G401 (cell line): ENCODE measurements at regions not wholly inside any gene's neighbourhood (a gene's known extent, or its start where the extent isn't known, plus 50 kb on each side); places are given as distances from the start of the nearest gene placed in this dataset.
"Not testable (repeated sequence)": the region's sequence is repeated elsewhere in the genome, so short reads cannot be mapped to it uniquely, and the experiment has no call there.

ENCODE experiments used
- DNase-seq: peaks from one replicate; pipeline ENCODE4 v3.0.0-alpha.2; 2015; ENCODE audit warnings: low spot score
- in situ Hi-C: cut with HindIII; loops from 2 replicates; pipeline ENCODE4 v1.10.0; 2016; ENCODE audit warnings: low sequenced_read_pairs, mixed read lengths

GRCh38 chr15:29648415-29648814, 173.9 kb downstream of the TJP1 start:
- DNase-seq, in situ Hi-C loops: not testable (repeated sequence)

- in situ Hi-C loops, result no loop called here
- no peak for DNase-seq
Observed at GRCh38 chr15:29645841-29646240, 176.4 kb downstream of the TJP1 start.

GRCh38 chr15:29644361-29644760, 177.9 kb downstream of the TJP1 start:
- DNase-seq, in situ Hi-C loops: not testable (repeated sequence)

DNA sequence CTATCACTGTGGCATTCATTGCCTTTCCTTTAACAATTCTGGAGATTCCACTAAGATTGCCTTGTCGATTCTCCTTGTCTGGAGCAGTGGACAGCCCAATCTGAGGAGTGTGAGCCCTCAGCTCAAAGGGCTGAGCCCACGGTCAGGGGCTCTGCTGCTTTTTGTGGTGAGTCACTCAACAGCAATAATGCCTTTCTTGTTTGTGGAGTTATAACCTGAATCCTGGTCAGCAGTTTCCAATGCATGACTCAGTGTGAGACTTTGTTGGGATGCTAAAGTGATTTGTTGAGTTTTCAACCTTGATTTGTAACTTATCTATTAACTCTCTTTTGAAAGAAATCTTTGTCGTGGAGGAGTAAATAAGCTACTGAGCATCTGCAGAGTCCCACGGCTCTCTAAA, 183.5 kb downstream of the TJP1 start:
- no peak for DNase-seq
- in situ Hi-C loops, result no loop called here

DNA sequence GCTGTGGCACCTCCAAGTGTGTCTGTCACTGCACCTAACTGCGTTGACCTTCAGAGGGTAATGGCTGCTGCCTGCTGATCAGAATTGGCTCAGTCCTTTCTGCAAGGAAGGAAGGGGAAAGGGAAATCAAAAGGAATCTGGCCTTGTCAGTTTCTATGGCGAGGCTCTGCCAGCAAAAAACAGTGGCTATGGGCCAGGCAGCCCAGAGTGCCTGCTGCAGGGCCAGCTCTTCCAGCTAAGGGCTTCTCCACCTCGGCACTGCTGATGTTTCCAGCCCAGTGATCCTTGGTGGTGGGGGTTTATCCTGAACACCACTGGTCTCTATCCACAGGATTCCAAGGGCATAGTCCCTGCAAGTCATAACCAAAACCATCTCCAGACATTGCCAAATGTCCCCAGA, 184.3 kb downstream of the TJP1 start:
- DNase-seq, result no peak
- in situ Hi-C loops, result no loop called here

DNA sequence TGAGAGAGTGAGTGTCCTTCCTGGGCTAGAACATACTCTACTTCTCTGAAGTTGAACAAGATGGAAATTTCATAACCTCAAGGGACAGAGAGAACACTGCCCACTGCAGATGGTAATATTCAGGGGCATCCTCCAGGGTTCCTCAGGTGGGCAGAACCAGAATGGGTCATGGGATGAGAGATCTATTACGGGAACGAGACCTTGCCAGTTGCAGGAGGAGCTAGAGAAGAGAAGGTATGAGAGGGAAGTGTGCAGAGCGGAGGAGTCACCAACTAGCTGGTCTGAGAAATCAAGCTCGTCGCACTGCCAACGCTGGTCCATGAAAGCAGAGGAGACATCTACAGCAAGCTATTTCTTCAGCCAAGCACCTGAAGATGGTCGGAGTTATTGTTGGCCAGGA, 184.7 kb downstream of the TJP1 start:
- in situ Hi-C loops, result no loop called here
- DNase-seq, result no peak

GRCh38 chr15:29636921-29637320, 185.3 kb downstream of the TJP1 start:
- in situ Hi-C loops, result no loop called here
- no peak for DNase-seq

DNA sequence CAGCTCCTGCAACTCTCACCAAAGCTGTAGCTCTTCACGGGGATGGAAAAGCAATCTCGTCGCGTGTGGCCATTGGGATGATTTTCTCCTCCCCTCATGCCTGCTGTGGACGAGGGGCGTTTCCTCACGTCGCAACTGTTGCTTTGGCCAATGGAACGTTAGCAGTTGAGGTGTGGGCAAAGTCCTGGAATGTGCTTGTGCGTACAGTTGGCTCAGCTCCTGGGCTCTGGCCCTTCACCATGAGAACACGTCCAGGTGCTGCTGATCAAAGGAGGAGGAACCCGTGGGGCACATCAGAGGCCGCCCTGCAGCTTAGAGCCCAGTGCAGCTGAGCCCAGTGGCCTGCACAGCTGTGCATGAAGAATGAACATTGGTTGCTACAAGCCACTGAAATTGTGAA, 186.1 kb downstream of the TJP1 start:
- in situ Hi-C loops, result no loop called here
- DNase-seq, result no peak

DNA sequence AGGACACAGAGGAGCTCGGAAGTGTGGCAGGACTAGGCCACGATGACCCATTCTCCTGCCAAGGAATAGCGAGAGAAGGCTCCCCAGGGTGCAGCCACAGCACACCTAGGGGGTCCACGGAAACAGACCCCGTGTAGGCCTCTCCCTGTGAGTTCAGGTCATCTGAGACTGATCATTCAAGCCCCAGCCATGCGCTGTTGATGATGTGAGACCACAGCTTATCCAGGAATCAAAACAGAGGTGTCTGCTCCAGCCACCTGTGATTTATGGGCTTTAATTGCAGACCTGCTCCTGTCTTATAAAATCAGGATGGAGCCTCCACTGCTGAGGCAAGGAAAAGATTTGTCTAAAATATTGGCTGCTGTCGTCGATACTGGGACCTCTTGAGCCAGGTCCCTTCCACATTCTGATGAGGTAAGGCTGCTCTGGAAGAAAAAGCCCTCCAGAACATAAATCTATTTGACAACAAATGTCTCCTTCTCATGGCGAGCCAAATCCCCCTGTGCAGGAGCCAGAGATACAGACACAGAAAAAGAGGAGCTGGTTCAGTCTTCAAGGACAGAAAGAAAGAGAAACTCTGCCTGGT, 186.7 kb downstream of the TJP1 start:
- no peak for DNase-seq
- in situ Hi-C loops, result no loop called here

GRCh38 chr15:29633971-29634370, 188.3 kb downstream of the TJP1 start:
- no peak for DNase-seq
- in situ Hi-C loops, result no loop called here

DNA sequence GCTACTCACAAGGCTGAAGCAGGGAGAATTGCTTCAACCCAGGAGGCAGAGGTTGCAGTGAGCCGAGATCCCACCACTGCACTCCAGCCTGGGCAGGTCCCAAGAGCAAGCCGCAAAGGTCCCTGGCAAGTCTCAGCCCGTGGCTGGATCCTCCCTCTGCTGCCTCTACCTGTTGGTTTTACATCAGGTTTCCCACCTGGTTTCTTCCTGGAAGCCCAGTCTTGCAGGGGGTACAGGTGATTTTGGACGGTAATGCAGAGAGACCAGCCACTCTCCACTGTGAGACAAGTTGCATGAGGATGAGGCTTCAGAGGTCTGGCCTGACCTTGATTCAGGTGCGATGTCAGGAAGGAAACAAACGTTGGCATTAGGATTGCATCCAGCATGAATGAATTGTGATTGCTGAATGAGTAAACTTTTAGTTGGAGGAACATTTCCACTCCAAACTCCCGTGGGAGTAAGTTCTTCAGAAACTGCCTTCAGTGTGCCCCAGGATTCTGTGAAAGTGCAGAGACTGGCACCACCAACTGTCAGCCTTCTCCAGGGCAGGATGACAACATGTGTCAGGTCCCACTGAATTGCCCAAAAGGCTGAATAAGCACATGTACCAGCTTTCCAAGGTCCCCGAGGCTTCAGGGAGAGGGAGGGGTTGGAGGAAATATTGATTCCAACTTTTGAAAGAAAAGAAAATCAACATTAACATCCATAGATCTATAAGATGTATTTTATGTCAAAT, 189.4 kb downstream of the TJP1 start:
- no peak for DNase-seq
- in situ Hi-C loops, result no loop called here

DNA sequence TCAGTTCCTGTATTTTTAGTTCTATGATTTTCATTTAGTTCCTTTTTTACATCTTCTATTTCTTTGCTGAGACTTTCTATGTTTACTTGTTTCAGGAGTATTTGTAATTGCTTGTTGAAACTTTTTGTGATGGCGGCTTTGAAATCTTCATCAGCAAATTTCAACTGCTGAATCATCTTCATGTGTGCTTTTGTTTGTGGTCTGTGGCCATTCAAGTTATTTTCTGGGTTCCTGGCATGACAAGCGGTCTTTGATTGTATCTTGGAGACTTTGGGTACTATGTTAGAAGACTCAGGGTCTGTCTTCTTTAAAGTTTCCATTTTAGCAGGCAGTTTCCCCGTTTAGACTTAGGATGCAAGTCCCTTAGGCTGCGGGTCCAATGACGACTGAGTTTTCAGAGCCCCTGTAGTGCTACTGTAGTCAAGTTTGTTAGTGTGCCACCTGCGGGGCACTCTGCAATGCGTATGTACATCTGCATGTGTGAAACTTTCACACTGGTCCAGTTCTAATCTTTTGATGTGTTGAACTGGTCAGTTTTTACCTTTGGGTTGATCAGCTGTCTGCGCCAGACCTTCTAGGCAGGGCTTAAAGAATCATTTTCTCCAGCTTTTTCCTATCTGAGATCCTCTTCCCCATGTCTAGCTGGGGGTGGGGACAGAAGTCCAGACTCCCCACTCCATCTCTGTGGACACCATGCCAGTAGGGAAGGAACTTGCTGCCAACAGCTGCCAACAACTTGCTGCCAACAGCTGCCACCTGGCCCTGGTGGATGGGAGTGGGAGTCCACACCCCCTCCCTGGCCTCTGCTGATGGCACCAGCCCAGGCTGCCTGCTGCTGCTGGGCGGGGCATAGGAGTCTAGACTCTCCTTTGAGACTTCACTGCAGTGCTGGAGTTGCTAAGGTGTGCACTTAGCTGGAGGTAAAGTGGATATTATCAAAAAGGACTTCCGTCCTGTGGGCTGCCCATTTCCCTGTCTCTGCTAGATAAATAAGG, 190.9 kb downstream of the TJP1 start:
- DNase-seq, result no peak
- in situ Hi-C loops, result no loop called here

DNA sequence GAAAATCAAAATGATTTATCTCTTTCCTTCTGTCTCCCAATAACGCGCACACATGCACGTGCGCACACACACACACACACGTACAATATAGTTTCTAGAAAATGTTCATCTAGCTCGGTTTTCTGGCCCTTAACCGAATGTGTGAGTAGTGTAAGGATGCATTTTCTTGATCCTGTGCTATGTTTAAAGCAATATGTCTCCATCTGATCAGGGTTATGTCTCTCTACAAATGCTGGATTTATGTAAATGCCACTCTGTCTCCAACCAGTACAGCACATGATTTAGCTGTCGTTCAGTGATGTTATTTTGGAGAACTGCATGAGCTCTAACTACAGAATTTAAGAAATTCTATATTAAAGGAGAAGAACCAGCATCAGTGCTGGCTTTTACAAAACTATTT, 198.0 kb downstream of the TJP1 start:
- DNase-seq, result no peak
- in situ Hi-C loops, result no loop called here

DNA sequence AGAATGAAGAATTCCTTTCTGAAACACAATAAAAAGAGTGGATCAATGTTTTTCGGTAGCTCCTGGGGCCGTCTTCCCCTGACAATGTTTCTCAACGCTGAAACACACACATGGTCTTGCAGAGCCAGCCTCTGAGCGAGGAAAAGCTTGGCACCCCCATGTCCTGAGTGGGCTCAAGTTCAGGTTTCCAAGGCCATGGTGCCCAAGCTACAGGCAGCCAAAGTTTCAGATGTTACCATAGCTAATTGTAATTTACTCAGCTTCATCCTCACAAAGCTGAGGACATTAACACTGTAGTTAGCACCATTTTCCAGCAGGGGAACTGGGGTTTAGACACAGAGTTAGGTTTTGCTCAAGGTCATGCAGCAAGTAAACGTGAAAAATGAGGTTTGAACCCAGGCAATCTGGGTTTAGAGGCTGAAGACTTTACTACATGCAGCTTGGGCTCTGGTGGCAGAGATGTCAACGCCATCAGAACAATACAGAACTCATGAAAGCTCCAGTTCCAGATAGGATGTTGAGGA, 199.1 kb downstream of the TJP1 start:
- in situ Hi-C loops, result no loop called here
- DNase-seq, result no peak

- in situ Hi-C loops, result no loop called here
- DNase-seq, result peak; percentile 5
Observed at GRCh38 chr15:29622637-29623036, 199.6 kb downstream of the TJP1 start.

- no peak for DNase-seq
- in situ Hi-C loops, result no loop called here
Observed at GRCh38 chr15:29621616-29622015, 200.7 kb downstream of the TJP1 start.

GRCh38 chr15:29618586-29618985, 203.7 kb downstream of the TJP1 start:
- DNase-seq, result no peak
- in situ Hi-C loops, result no loop called here

DNA sequence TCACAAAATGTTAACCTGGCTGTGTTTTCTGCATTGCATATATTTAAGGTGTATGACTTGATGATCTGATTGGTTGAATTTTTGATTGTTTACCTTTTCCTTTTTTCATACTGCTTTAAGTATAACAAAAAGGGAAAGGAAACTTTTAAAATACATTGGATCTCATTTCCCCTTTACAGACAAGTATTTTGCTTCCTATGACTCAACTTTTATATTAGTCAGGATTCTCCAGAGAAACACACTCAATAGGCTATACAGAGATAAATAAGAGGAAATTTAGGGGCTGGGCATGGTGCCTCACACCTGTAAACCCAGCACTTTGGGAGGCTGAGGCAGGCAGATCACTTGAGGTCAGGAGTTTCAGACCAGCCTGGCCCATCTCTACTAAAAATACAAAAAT, 205.8 kb downstream of the TJP1 start:
- DNase-seq, result no peak
- in situ Hi-C loops, result no loop called here

- no peak for DNase-seq
- in situ Hi-C loops, result no loop called here
Observed at GRCh38 chr15:29615791-29616190, 206.5 kb downstream of the TJP1 start.

- DNase-seq, result peak; percentile 8
- in situ Hi-C loops, result no loop called here
Observed at GRCh38 chr15:29613951-29614382, 208.3 kb downstream of the TJP1 start.
